Neuron (in vitro differentiated cells): ENCODE measurements at regions not wholly inside any gene's neighbourhood (a gene's known extent, or its start where the extent isn't known, plus 50 kb on each side); places are given as distances from the start of the nearest gene placed in this dataset.

Experiments used
- H2AFZ ChIP-seq: one replicate; pipeline ENCODE4 v1.6.1; 2013; ENCODE audit warnings: low read depth, mild to moderate bottlenecking, inconsistent platforms, low read length, moderate library complexity
- H3K27me3 ChIP-seq: one replicate; pipeline ENCODE4 v1.6.1; 2013; ENCODE audit warnings: low read length; ENCODE audit not compliant: insufficient read depth
- H3K36me3 ChIP-seq: one replicate; pipeline ENCODE4 v1.6.1; 2013; ENCODE audit warnings: low read length; ENCODE audit not compliant: insufficient read depth
- H3K4me1 ChIP-seq: one replicate; pipeline ENCODE4 v1.6.1; 2013; ENCODE audit warnings: low read length; ENCODE audit not compliant: insufficient read depth
- H3K4me3 ChIP-seq: 2 replicates; pipeline ENCODE4 v1.5.1; 2013; ENCODE audit warnings: mild to moderate bottlenecking, low read length, moderate library complexity
- H3K9me3 ChIP-seq: one replicate; pipeline ENCODE4 v1.6.1; 2013; ENCODE audit warnings: low read length

GRCh38 chr13:106942563-106942962 lies 374.6 kb upstream of the ARGLU1 start:
- Histone ChIP-seq H3K4me1 (no peaks in the 10 kb centered on the region), H3K36me3 (no peaks in the 10 kb centered on the region), H3K9me3 (no peaks in the 10 kb centered on the region), H3K4me3 (no peak overlapping the region), H3K27me3 (no peaks in the 10 kb centered on the region), H2AFZ (no peak overlapping the region)

DNA sequence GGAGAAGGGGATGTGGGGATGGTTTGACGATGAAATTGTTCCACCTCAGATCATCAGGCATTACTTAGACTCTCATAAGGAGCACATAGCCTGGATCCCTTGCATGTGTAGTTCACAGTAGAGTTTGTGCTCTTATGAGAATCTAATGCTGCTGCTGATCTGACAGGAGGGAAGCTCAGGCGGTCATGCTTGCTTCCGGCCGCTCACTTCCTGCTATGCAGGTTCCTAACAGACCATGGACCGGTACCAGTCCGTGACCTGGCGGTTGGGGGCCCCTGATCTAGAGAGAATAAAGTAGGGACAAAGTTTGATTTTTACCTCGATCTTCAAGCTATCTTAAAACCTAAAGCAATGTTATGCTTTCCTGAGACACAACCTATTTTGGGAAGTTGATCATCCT lies 373.8 kb upstream of the ARGLU1 start:
- H3K9me3 ChIP-seq, result no peaks in the 10 kb centered on the region
- no peak overlapping the region for H3K4me3 ChIP-seq
- H3K36me3 ChIP-seq, result no peaks in the 10 kb centered on the region
- H2AFZ ChIP-seq, result no peak overlapping the region
- H3K4me1 ChIP-seq, result no peaks in the 10 kb centered on the region
- H3K27me3 ChIP-seq, result no peaks in the 10 kb centered on the region

DNA sequence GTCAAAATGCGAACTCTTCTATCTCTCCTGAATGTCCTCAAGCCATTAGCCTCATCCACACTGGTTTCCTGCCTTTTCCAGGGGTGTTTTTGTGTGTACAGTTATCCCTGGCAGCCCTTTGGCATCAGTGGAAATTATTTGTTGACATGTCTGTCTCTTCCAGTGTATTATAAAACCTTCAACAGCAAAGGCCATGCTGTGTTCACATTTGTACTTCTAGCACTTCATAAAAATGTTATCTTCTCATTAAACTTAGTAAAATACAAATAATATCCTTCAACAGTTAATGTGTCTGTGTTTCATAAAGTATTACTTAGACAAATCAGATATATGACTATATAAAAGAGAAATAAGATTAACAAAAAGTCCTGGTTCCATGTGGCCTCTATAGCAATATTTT lies 359.5 kb upstream of the ARGLU1 start:
- Histone ChIP-seq H3K9me3 (no peaks in the 10 kb centered on the region), H3K4me3 (no peak overlapping the region), H2AFZ (no peak overlapping the region), H3K4me1 (no peaks in the 10 kb centered on the region), H3K27me3 (no peaks in the 10 kb centered on the region), H3K36me3 (no peaks in the 10 kb centered on the region)

DNA sequence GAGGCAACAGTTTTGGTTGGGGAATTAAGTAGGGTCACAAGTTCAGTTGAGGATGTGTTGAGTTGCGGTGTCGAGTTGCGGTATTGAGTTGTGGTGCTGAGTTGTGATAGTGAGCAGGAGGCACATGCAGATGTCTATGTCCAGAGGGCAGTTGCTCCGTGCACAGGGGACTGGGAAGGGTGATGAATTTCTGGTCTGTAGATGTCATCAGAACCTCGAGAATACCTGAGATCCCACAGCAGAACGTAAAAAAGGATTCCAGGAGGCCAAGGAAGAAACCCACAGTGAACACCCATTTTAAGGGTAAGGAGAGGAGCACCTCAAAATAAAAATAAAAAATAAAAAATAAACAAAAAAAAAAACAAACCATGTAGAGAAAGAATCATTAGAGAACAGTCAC lies 354.4 kb upstream of the ARGLU1 start:
- Histone ChIP-seq H3K9me3 (no peaks in the 10 kb centered on the region), H2AFZ (no peak overlapping the region), H3K36me3 (no peaks in the 10 kb centered on the region), H3K27me3 (no peaks in the 10 kb centered on the region), H3K4me1 (peaks cover 13% of the 10 kb centered on the region), H3K4me3 (no peak overlapping the region)

- peak overlapping the region; percentile 97 for H2AFZ ChIP-seq
- H3K36me3 ChIP-seq, result no peaks in the 10 kb centered on the region
- no peaks in the 10 kb centered on the region for H3K27me3 ChIP-seq
- no peaks in the 10 kb centered on the region for H3K9me3 ChIP-seq
- H3K4me3 ChIP-seq, result peak overlapping the region; percentile 47
- H3K4me1 ChIP-seq, result peaks cover 13% of the 10 kb centered on the region
These were observed 351.7 kb upstream of the ARGLU1 start for GRCh38 chr13:106919638-106920037.

GRCh38 chr13:106919133-106919532 lies 351.2 kb upstream of the ARGLU1 start:
- Histone ChIP-seq H3K36me3 (no peaks in the 10 kb centered on the region), H3K9me3 (no peaks in the 10 kb centered on the region), H2AFZ (peak overlapping the region; percentile 97), H3K4me1 (peaks cover 13% of the 10 kb centered on the region), H3K4me3 (peak overlapping the region; percentile 47), H3K27me3 (no peaks in the 10 kb centered on the region)

- Histone ChIP-seq H2AFZ (peak overlapping the region; percentile 97), H3K4me1 (peaks cover 13% of the 10 kb centered on the region), H3K4me3 (peak overlapping the region; percentile 47), H3K27me3 (no peaks in the 10 kb centered on the region), H3K36me3 (no peaks in the 10 kb centered on the region), H3K9me3 (no peaks in the 10 kb centered on the region)
These were observed 350.6 kb upstream of the ARGLU1 start for GRCh38 chr13:106918557-106918860.

GRCh38 chr13:106917673-106918556 lies 350.0 kb upstream of the ARGLU1 start:
- Histone ChIP-seq H3K27me3 (no peaks in the 10 kb centered on the region), H3K9me3 (no peaks in the 10 kb centered on the region), H3K4me1 (peaks cover 13% of the 10 kb centered on the region), H2AFZ (peak overlapping the region; percentile 97), H3K36me3 (no peaks in the 10 kb centered on the region), H3K4me3 (peak overlapping the region; percentile 47)

DNA sequence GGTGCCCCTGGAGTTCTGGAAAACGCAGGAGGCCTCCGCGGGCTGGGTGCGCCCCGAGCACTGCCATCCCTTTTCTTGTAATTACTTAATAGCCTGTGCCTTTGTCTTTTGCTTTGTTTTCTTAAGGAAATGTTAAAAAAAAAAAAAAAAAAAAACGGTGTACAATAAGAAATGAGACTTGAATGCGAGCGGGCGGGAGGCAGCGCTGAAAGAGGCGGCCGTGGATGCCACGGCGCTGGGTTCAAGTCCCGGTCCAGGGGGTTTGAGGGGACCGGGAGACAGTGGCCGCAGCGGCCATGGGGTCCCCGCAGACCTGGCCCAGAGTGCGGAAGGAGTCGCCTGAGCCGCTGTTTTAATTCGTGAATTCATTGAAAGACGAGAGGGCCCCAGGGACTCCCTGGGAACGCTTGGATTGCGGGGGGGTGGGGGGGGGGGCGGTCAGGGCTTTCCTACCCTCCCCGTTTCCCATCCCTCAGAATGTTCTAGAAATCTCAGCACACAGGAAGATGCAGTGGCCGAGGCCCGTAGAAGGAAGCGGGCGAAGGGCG lies 349.2 kb upstream of the ARGLU1 start:
- peaks cover 13% of the 10 kb centered on the region for H3K4me1 ChIP-seq
- no peaks in the 10 kb centered on the region for H3K9me3 ChIP-seq
- H3K36me3 ChIP-seq, result no peaks in the 10 kb centered on the region
- H3K4me3 ChIP-seq, result no peak overlapping the region
- H2AFZ ChIP-seq, result no peak overlapping the region
- H3K27me3 ChIP-seq, result no peaks in the 10 kb centered on the region

- Histone ChIP-seq H3K4me3 (no peak overlapping the region), H3K36me3 (no peaks in the 10 kb centered on the region), H3K27me3 (no peaks in the 10 kb centered on the region), H3K9me3 (no peaks in the 10 kb centered on the region), H2AFZ (no peak overlapping the region), H3K4me1 (peaks cover 13% of the 10 kb centered on the region)
These were observed 348.5 kb upstream of the ARGLU1 start for GRCh38 chr13:106916329-106916976.

GRCh38 chr13:106915146-106915545 lies 347.2 kb upstream of the ARGLU1 start:
- no peak overlapping the region for H2AFZ ChIP-seq
- H3K4me1 ChIP-seq, result peaks cover 10% of the 10 kb centered on the region
- no peaks in the 10 kb centered on the region for H3K27me3 ChIP-seq
- H3K36me3 ChIP-seq, result no peaks in the 10 kb centered on the region
- H3K9me3 ChIP-seq, result no peaks in the 10 kb centered on the region
- H3K4me3 ChIP-seq, result no peak overlapping the region

- Histone ChIP-seq H3K9me3 (no peaks in the 10 kb centered on the region), H3K36me3 (no peaks in the 10 kb centered on the region), H2AFZ (no peak overlapping the region), H3K4me1 (no peaks in the 10 kb centered on the region), H3K4me3 (no peak overlapping the region), H3K27me3 (no peaks in the 10 kb centered on the region)
These were observed 343.7 kb upstream of the ARGLU1 start for GRCh38 chr13:106911627-106912026.

DNA sequence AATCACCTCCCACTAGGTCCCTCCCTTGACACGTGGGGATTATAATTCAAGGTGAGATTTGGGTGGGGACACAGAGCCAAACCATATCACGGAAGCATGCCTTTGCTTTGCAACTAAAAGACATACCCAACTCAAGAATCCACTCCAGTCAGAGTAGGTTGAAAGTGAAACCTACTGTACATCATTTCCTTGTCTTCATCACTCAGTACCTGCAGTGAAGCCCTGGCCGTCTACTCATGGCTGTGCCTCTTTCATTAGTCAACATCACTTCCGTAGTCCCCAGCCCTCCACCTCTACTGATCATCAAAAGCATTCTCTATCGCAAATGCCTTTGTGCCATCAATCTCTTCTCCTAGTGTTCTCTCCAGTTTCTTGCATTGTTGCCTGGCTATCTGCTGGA lies 343.1 kb upstream of the ARGLU1 start:
- Histone ChIP-seq H3K9me3 (no peaks in the 10 kb centered on the region), H3K4me3 (no peak overlapping the region), H3K4me1 (no peaks in the 10 kb centered on the region), H2AFZ (no peak overlapping the region), H3K36me3 (no peaks in the 10 kb centered on the region), H3K27me3 (no peaks in the 10 kb centered on the region)
